ENCODE measurements at regions not wholly inside any gene's neighbourhood (a gene's known extent, or its start where the extent isn't known, plus 50 kb on each side); places are given as distances from the start of the nearest gene placed in this dataset.

GRCh38 chr3:24722087-24722486 lies 227.4 kb upstream of the THRB start:
- 51 to 57% (median 53%) methylated on average over 5 of the region's 5 CpGs for WGBS, 3 donors
- FAIRE-seq (no peak), DNase-seq (peak; percentile 4 to 9)
- H3K27me3 ChIP-seq (ENCODE audit: control insufficient read depth in 3 of 3, insufficient read depth in 3 of 3, low read length in 3 of 3): no peaks in the 10 kb centered on the region
- H3K36me3 ChIP-seq (ENCODE audit: control insufficient read depth in 3 of 3, insufficient read depth in 2 of 3, low read depth in 1 of 3, low read length in 3 of 3): no peaks in the 10 kb centered on the region
- no peaks in the 10 kb centered on the region for H3K4me1 ChIP-seq (ENCODE audit: control insufficient read depth in 3 of 3, insufficient read depth in 2 of 3, low read depth in 1 of 3, low read length in 2 of 3)
- no peak overlapping the region for H3K4me3 ChIP-seq (ENCODE audit: low read depth in 1 of 3, low read length in 3 of 3)
- H3K9me3 ChIP-seq (ENCODE audit: control insufficient read depth in 2 of 2, insufficient read depth in 1 of 2, low read depth in 1 of 2, low read length in 1 of 2): no peaks in the 10 kb centered on the region
- no peak overlapping the region for H3K27ac ChIP-seq (ENCODE audit: low read depth in 1 of 3, low read length in 2 of 3)

GRCh38 chr3:24725514-24726255 lies 231.0 kb upstream of the THRB start:
- WGBS, 3 donors: 66 to 77% (median 70%) methylated on average over 3 of the region's 3 CpGs
- H3K27me3 ChIP-seq (ENCODE audit: control insufficient read depth in 3 of 3, insufficient read depth in 3 of 3, low read length in 3 of 3): no peaks in the 10 kb centered on the region
- H3K36me3 ChIP-seq (ENCODE audit: control insufficient read depth in 3 of 3, insufficient read depth in 2 of 3, low read depth in 1 of 3, low read length in 3 of 3): no peaks in the 10 kb centered on the region
- H3K4me1 ChIP-seq (ENCODE audit: control insufficient read depth in 3 of 3, insufficient read depth in 2 of 3, low read depth in 1 of 3, low read length in 2 of 3): no peaks in the 10 kb centered on the region
- no peak for DNase-seq
- H3K9me3 ChIP-seq (ENCODE audit: control insufficient read depth in 2 of 2, insufficient read depth in 1 of 2, low read depth in 1 of 2, low read length in 1 of 2): no peaks in the 10 kb centered on the region
- no peak overlapping the region for H3K4me3 ChIP-seq (ENCODE audit: low read depth in 1 of 3, low read length in 3 of 3)
- FAIRE-seq: no peak
- H3K27ac ChIP-seq (ENCODE audit: low read depth in 1 of 3, low read length in 2 of 3): no peak overlapping the region

GRCh38 chr3:24726423-24726822 lies 231.8 kb upstream of the THRB start:
- no peaks in the 10 kb centered on the region for H3K36me3 ChIP-seq (ENCODE audit: control insufficient read depth in 3 of 3, insufficient read depth in 2 of 3, low read depth in 1 of 3, low read length in 3 of 3)
- WGBS, 3 donors: 84 to 94% (median 87%) methylated on average over 2 of the region's 2 CpGs
- H3K27ac ChIP-seq (ENCODE audit: low read depth in 1 of 3, low read length in 2 of 3): no peak overlapping the region
- no peaks in the 10 kb centered on the region for H3K27me3 ChIP-seq (ENCODE audit: control insufficient read depth in 3 of 3, insufficient read depth in 3 of 3, low read length in 3 of 3)
- H3K9me3 ChIP-seq (ENCODE audit: control insufficient read depth in 2 of 2, insufficient read depth in 1 of 2, low read depth in 1 of 2, low read length in 1 of 2): no peaks in the 10 kb centered on the region
- FAIRE-seq: no peak
- H3K4me3 ChIP-seq (ENCODE audit: low read depth in 1 of 3, low read length in 3 of 3): no peak overlapping the region
- no peak for DNase-seq
- H3K4me1 ChIP-seq (ENCODE audit: control insufficient read depth in 3 of 3, insufficient read depth in 2 of 3, low read depth in 1 of 3, low read length in 2 of 3): no peaks in the 10 kb centered on the region

GRCh38 chr3:24730173-24730572 lies 235.5 kb upstream of the THRB start:
- DNase-seq (no peak), FAIRE-seq (no peak)
- Histone ChIP-seq H3K4me3 (ENCODE audit: low read depth in 1 of 3, low read length in 3 of 3) (no peak overlapping the region), H3K36me3 (ENCODE audit: control insufficient read depth in 3 of 3, insufficient read depth in 2 of 3, low read depth in 1 of 3, low read length in 3 of 3) (no peaks in the 10 kb centered on the region), H3K4me1 (ENCODE audit: control insufficient read depth in 3 of 3, insufficient read depth in 2 of 3, low read depth in 1 of 3, low read length in 2 of 3) (no peaks in the 10 kb centered on the region), H3K9me3 (ENCODE audit: control insufficient read depth in 2 of 2, insufficient read depth in 1 of 2, low read depth in 1 of 2, low read length in 1 of 2) (peaks cover 0 to 4% of the 10 kb centered on the region in 2 donors), H3K27me3 (ENCODE audit: control insufficient read depth in 3 of 3, insufficient read depth in 3 of 3, low read length in 3 of 3) (no peaks in the 10 kb centered on the region), H3K27ac (ENCODE audit: low read depth in 1 of 3, low read length in 2 of 3) (no peak overlapping the region)
- WGBS, 3 donors: 80 to 93% (median 90%) methylated on average over 1 of the region's 1 CpG

- no peaks in the 10 kb centered on the region for H3K27me3 ChIP-seq (ENCODE audit: control insufficient read depth in 3 of 3, insufficient read depth in 3 of 3, low read length in 3 of 3)
- FAIRE-seq: no peak
Measured at GRCh38 chr3:24734019-24734418, 239.4 kb upstream of the THRB start.

GRCh38 chr3:24736701-24737100 lies 242.1 kb upstream of the THRB start:
- Histone ChIP-seq H3K4me1 (ENCODE audit: control insufficient read depth in 3 of 3, insufficient read depth in 2 of 3, low read depth in 1 of 3, low read length in 2 of 3) (no peaks in the 10 kb centered on the region), H3K27me3 (ENCODE audit: control insufficient read depth in 3 of 3, insufficient read depth in 3 of 3, low read length in 3 of 3) (no peaks in the 10 kb centered on the region), H3K4me3 (ENCODE audit: low read depth in 1 of 3, low read length in 3 of 3) (no peak overlapping the region), H3K27ac (ENCODE audit: low read depth in 1 of 3, low read length in 2 of 3) (no peak overlapping the region), H3K36me3 (ENCODE audit: control insufficient read depth in 3 of 3, insufficient read depth in 2 of 3, low read depth in 1 of 3, low read length in 3 of 3) (no peaks in the 10 kb centered on the region), H3K9me3 (ENCODE audit: control insufficient read depth in 2 of 2, insufficient read depth in 1 of 2, low read depth in 1 of 2, low read length in 1 of 2) (peaks cover 0 to 4% of the 10 kb centered on the region in 2 donors)
- DNase-seq (no peak), FAIRE-seq (no peak)
- WGBS, 3 donors: 70 to 74% (median 72%) methylated on average over 3 of the region's 3 CpGs

More at GRCh38 chr3:24734019-24734418, 239.4 kb upstream of the THRB start:
- H3K9me3 ChIP-seq (ENCODE audit: control insufficient read depth in 2 of 2, insufficient read depth in 1 of 2, low read depth in 1 of 2, low read length in 1 of 2): peaks cover 0 to 4% of the 10 kb centered on the region in 2 donors
- H3K4me3 ChIP-seq (ENCODE audit: low read depth in 1 of 3, low read length in 3 of 3): no peak overlapping the region
- H3K36me3 ChIP-seq (ENCODE audit: control insufficient read depth in 3 of 3, insufficient read depth in 2 of 3, low read depth in 1 of 3, low read length in 3 of 3): no peaks in the 10 kb centered on the region
- no peak overlapping the region for H3K27ac ChIP-seq (ENCODE audit: low read depth in 1 of 3, low read length in 2 of 3)
- DNase-seq: no peak
- H3K4me1 ChIP-seq (ENCODE audit: control insufficient read depth in 3 of 3, insufficient read depth in 2 of 3, low read depth in 1 of 3, low read length in 2 of 3): no peaks in the 10 kb centered on the region

- Histone ChIP-seq H3K4me1 (ENCODE audit: control insufficient read depth in 3 of 3, insufficient read depth in 2 of 3, low read depth in 1 of 3, low read length in 2 of 3) (no peaks in the 10 kb centered on the region), H3K27me3 (ENCODE audit: control insufficient read depth in 3 of 3, insufficient read depth in 3 of 3, low read length in 3 of 3) (no peaks in the 10 kb centered on the region), H3K36me3 (ENCODE audit: control insufficient read depth in 3 of 3, insufficient read depth in 2 of 3, low read depth in 1 of 3, low read length in 3 of 3) (no peaks in the 10 kb centered on the region), H3K9me3 (ENCODE audit: control insufficient read depth in 2 of 2, insufficient read depth in 1 of 2, low read depth in 1 of 2, low read length in 1 of 2) (no peaks in the 10 kb centered on the region), H3K27ac (ENCODE audit: low read depth in 1 of 3, low read length in 2 of 3) (no peak overlapping the region), H3K4me3 (ENCODE audit: low read depth in 1 of 3, low read length in 3 of 3) (no peak overlapping the region)
- DNase-seq (no peak), FAIRE-seq (no peak)
- WGBS, 3 donors: 68 to 73% (median 71%) methylated on average over 3 of the region's 3 CpGs
Measured at GRCh38 chr3:24740326-24740725, 245.7 kb upstream of the THRB start.

GRCh38 chr3:24741506-24741905 lies 246.9 kb upstream of the THRB start:
- no peaks in the 10 kb centered on the region for H3K27me3 ChIP-seq (ENCODE audit: control insufficient read depth in 3 of 3, insufficient read depth in 3 of 3, low read length in 3 of 3)
- no peak overlapping the region for H3K27ac ChIP-seq (ENCODE audit: low read depth in 1 of 3, low read length in 2 of 3)
- no peak for DNase-seq
- H3K9me3 ChIP-seq (ENCODE audit: control insufficient read depth in 2 of 2, insufficient read depth in 1 of 2, low read depth in 1 of 2, low read length in 1 of 2): no peaks in the 10 kb centered on the region
- no peak for FAIRE-seq
- WGBS, 3 donors: 93 to 95% (median 93%) methylated on average over 2 of the region's 2 CpGs
- no peaks in the 10 kb centered on the region for H3K4me1 ChIP-seq (ENCODE audit: control insufficient read depth in 3 of 3, insufficient read depth in 2 of 3, low read depth in 1 of 3, low read length in 2 of 3)
- H3K4me3 ChIP-seq (ENCODE audit: low read depth in 1 of 3, low read length in 3 of 3): no peak overlapping the region
- no peaks in the 10 kb centered on the region for H3K36me3 ChIP-seq (ENCODE audit: control insufficient read depth in 3 of 3, insufficient read depth in 2 of 3, low read depth in 1 of 3, low read length in 3 of 3)

- no peak for FAIRE-seq
- 69 to 83% (median 69%) methylated on average over 4 of the region's 4 CpGs for WGBS, 3 donors
- no peak for DNase-seq
Measured at GRCh38 chr3:24748520-24748919, 253.9 kb upstream of the THRB start.

More at GRCh38 chr3:24748520-24748919, 253.9 kb upstream of the THRB start:
- Histone ChIP-seq H3K4me1 (ENCODE audit: control insufficient read depth in 3 of 3, insufficient read depth in 2 of 3, low read depth in 1 of 3, low read length in 2 of 3) (no peaks in the 10 kb centered on the region), H3K27ac (ENCODE audit: low read depth in 1 of 3, low read length in 2 of 3) (no peak overlapping the region), H3K9me3 (ENCODE audit: control insufficient read depth in 2 of 2, insufficient read depth in 1 of 2, low read depth in 1 of 2, low read length in 1 of 2) (no peaks in the 10 kb centered on the region), H3K27me3 (ENCODE audit: control insufficient read depth in 3 of 3, insufficient read depth in 3 of 3, low read length in 3 of 3) (peaks cover 0 to 2% (median 0%) of the 10 kb centered on the region in 3 donors), H3K36me3 (ENCODE audit: control insufficient read depth in 3 of 3, insufficient read depth in 2 of 3, low read depth in 1 of 3, low read length in 3 of 3) (no peaks in the 10 kb centered on the region), H3K4me3 (ENCODE audit: low read depth in 1 of 3, low read length in 3 of 3) (no peak overlapping the region)
